ENCODE measurements at regions not wholly inside any gene's neighbourhood (a gene's known extent, or its start where the extent isn't known, plus 50 kb on each side); places are given as distances from the start of the nearest gene placed in this dataset.

- TF ChIP-seq RREB1 (CRISPR knock-in tag; IDR thresholded peaks at IDR 0.05) (no peak), E2F4 (CRISPR knock-in tag; IDR thresholded peaks at IDR 0.05; ENCODE audit: low read depth) (no peak), NR2C2 (CRISPR knock-in tag; IDR thresholded peaks at IDR 0.05) (no peak), NR2C2 (tag; IDR thresholded peaks at IDR 0.05) (no peak), ZNF785 (CRISPR knock-in tag; IDR thresholded peaks at IDR 0.05) (no peak), ZNF318 (IDR thresholded peaks at IDR 0.05; ENCODE audit: borderline replicate concordance in 1 of 2, low read depth in 1 of 2) (no peak), UBTF (IDR thresholded peaks at IDR 0.05; ENCODE audit: borderline replicate concordance in 1 of 2, low read depth in 2 of 2, low read length in 2 of 2) (no peak), MCM3 (IDR thresholded peaks at IDR 0.05) (no peak)
Measured at GRCh38 chr6:95847061-95847460, 168.7 kb upstream of the FUT9 start (continued).
